Osteoblast (primary cell): ENCODE measurements at regions not wholly inside any gene's neighbourhood (a gene's known extent, or its start where the extent isn't known, plus 50 kb on each side); places are given as distances from the start of the nearest gene placed in this dataset.

Experiments
- DNase-seq: peaks from one replicate; pipeline ENCODE4 v3.0.0; 2011; ENCODE audit warnings: low spot score, mixed read lengths; ENCODE audit not compliant: insufficient read length; ENCODE audit errors: missing footprints
- H2AFZ ChIP-seq: 2 replicates; pipeline ENCODE4 v1.6.0; 2011; ENCODE audit warnings: mild to moderate bottlenecking, low read length
- H3K27ac ChIP-seq: 2 replicates; pipeline ENCODE4 v1.5.1; 2011; ENCODE audit warnings: mild to moderate bottlenecking, low read depth, low read length, moderate library complexity
- H3K27me3 ChIP-seq: 2 replicates; pipeline ENCODE4 v1.6.0; 2012; ENCODE audit warnings: mild to moderate bottlenecking, control low read depth, inconsistent platforms, low read length, moderate library complexity; ENCODE audit not compliant: insufficient read depth
- H3K36me3 ChIP-seq: 2 replicates; pipeline ENCODE4 v1.5.1; 2011; ENCODE audit warnings: mild to moderate bottlenecking, low read length, control low read depth, moderate library complexity; ENCODE audit not compliant: insufficient read depth
- H3K4me1 ChIP-seq: 2 replicates; pipeline ENCODE4 v1.5.1; 2011; ENCODE audit warnings: mild to moderate bottlenecking, low read length, control low read depth, moderate library complexity; ENCODE audit not compliant: insufficient read depth
- H3K4me2 ChIP-seq: 2 replicates; pipeline ENCODE4 v1.6.0; 2011; ENCODE audit warnings: mild to moderate bottlenecking, low read length; ENCODE audit not compliant: insufficient read depth
- H3K4me3 ChIP-seq: fragments of 200-600 bp; sonication (generic); 3 replicates; pipeline ENCODE4 v1.5.1; 2012; ENCODE audit warnings: mild to moderate bottlenecking, low read length, inconsistent platforms; ENCODE audit not compliant: insufficient read depth
- H3K79me2 ChIP-seq: 2 replicates; pipeline ENCODE4 v1.6.0; 2012; ENCODE audit warnings: mild to moderate bottlenecking, low read length, control low read depth, inconsistent platforms; ENCODE audit not compliant: insufficient read depth
- H3K9me3 ChIP-seq: 2 replicates; pipeline ENCODE4 v1.5.1; 2011; ENCODE audit warnings: low read depth, low read length, control low read depth
- H4K20me1 ChIP-seq: 2 replicates; pipeline ENCODE4 v1.6.0; 2012; ENCODE audit warnings: mild to moderate bottlenecking, low read length, control low read depth; ENCODE audit not compliant: insufficient read depth
- CTCF ChIP-seq: IDR thresholded peaks from 2 replicates; pipeline ENCODE4 v1.5.1; 2011; ENCODE audit warnings: mild to moderate bottlenecking, low read depth, low read length, moderate library complexity; ENCODE audit errors: extremely low read depth

- Histone ChIP-seq H3K4me2 (no peak overlapping the region), H3K79me2 (no peaks in the 10 kb centered on the region), H3K27me3 (no peaks in the 10 kb centered on the region), H3K36me3 (no peaks in the 10 kb centered on the region), H4K20me1 (no peaks in the 10 kb centered on the region), H3K27ac (no peak overlapping the region), H2AFZ (no peak overlapping the region), H3K4me1 (no peaks in the 10 kb centered on the region), H3K9me3 (no peaks in the 10 kb centered on the region), H3K4me3 (no peak overlapping the region)
- DNase-seq = no peak
- no peak for TF ChIP-seq CTCF
These were observed 2164.0 kb downstream of the PCDH7 start for GRCh38 chr4:32884198-32884597.

- Histone ChIP-seq H3K79me2 (no peaks in the 10 kb centered on the region), H3K4me2 (no peak overlapping the region), H4K20me1 (no peaks in the 10 kb centered on the region), H3K4me3 (no peak overlapping the region), H3K27me3 (no peaks in the 10 kb centered on the region), H3K4me1 (no peaks in the 10 kb centered on the region), H3K9me3 (no peaks in the 10 kb centered on the region), H3K36me3 (no peaks in the 10 kb centered on the region), H2AFZ (no peak overlapping the region), H3K27ac (no peak overlapping the region)
- TF ChIP-seq CTCF = no peak
- DNase-seq = no peak
These were observed 2170.2 kb downstream of the PCDH7 start for GRCh38 chr4:32890398-32890797.

- TF ChIP-seq CTCF = no peak
- Histone ChIP-seq H3K9me3 (no peaks in the 10 kb centered on the region), H3K79me2 (no peaks in the 10 kb centered on the region), H3K36me3 (no peaks in the 10 kb centered on the region), H3K4me1 (no peaks in the 10 kb centered on the region), H3K4me2 (no peak overlapping the region), H3K27ac (no peak overlapping the region), H4K20me1 (no peaks in the 10 kb centered on the region), H3K27me3 (no peaks in the 10 kb centered on the region), H2AFZ (no peak overlapping the region), H3K4me3 (no peak overlapping the region)
- no peak for DNase-seq
These were observed 2188.9 kb downstream of the PCDH7 start for GRCh38 chr4:32909053-32909452.

GRCh38 chr4:32909736-32910135, 2189.6 kb downstream of the PCDH7 start:
- H3K27ac ChIP-seq = no peak overlapping the region
- no peak overlapping the region for H3K4me3 ChIP-seq
- no peak overlapping the region for H3K4me2 ChIP-seq
- no peaks in the 10 kb centered on the region for H3K4me1 ChIP-seq
- no peaks in the 10 kb centered on the region for H3K9me3 ChIP-seq
- H3K36me3 ChIP-seq = no peaks in the 10 kb centered on the region
- TF ChIP-seq CTCF = no peak
- DNase-seq = no peak
- no peaks in the 10 kb centered on the region for H3K27me3 ChIP-seq
- no peaks in the 10 kb centered on the region for H4K20me1 ChIP-seq
- no peak overlapping the region for H2AFZ ChIP-seq
- H3K79me2 ChIP-seq = no peaks in the 10 kb centered on the region
